HL-60 (cell line): ENCODE measurements at regions not wholly inside any gene's neighbourhood (a gene's known extent, or its start where the extent isn't known, plus 50 kb on each side); places are given as distances from the start of the nearest gene placed in this dataset.

Experiments used
- GABPA ChIP-seq: IDR thresholded peaks from 2 replicates; pipeline ENCODE4 v1.6.1; 2012; ENCODE audit warnings: low read depth
- POLR2AphosphoS5 ChIP-seq: IDR thresholded peaks from 2 replicates; pipeline ENCODE4 v1.6.1; 2012; ENCODE audit warnings: low read depth
- TF ChIP-seq, protein P1 (sequence below): IDR thresholded peaks from one replicate; pipeline ENCODE4 v1.5.1; 2011; ENCODE audit warnings: low read length, control low read depth, inconsistent platforms; ENCODE audit not compliant: insufficient read depth

DNA sequence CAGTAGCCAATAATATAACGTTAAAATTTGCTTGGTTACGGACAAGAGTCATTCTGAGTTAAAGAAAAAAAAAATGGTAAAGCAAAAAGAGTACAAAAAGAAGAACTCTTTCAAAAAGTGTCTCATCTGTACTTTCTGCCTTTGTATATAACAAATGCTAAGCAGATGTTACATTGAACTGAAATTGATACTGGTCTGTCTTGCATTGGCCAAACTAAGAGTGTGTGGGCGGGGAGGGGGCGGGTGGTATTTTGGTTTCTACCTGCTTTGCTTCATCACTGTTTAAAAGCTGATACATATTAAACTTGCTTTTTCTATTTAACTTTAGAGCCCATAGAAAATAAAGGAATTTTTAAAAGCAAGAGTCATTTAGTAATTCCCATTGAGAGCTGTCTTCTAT is 215.0 kb upstream of the THBS1 start:
- TF ChIP-seq, protein P1, sequence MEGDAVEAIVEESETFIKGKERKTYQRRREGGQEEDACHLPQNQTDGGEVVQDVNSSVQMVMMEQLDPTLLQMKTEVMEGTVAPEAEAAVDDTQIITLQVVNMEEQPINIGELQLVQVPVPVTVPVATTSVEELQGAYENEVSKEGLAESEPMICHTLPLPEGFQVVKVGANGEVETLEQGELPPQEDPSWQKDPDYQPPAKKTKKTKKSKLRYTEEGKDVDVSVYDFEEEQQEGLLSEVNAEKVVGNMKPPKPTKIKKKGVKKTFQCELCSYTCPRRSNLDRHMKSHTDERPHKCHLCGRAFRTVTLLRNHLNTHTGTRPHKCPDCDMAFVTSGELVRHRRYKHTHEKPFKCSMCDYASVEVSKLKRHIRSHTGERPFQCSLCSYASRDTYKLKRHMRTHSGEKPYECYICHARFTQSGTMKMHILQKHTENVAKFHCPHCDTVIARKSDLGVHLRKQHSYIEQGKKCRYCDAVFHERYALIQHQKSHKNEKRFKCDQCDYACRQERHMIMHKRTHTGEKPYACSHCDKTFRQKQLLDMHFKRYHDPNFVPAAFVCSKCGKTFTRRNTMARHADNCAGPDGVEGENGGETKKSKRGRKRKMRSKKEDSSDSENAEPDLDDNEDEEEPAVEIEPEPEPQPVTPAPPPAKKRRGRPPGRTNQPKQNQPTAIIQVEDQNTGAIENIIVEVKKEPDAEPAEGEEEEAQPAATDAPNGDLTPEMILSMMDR: no peak
- TF ChIP-seq POLR2AphosphoS5: no peak
- TF ChIP-seq GABPA: no peak
